GM21423 (cell line): ENCODE measurements at regions not wholly inside any gene's neighbourhood (a gene's known extent, or its start where the extent isn't known, plus 50 kb on each side); places are given as distances from the start of the nearest gene placed in this dataset.
"Not testable (repeated sequence)": the region's sequence is repeated elsewhere in the genome, so short reads cannot be mapped to it uniquely, and the experiment has no call there.

Experiments
- ATAC-seq: cut with Tn5 transposase; IDR thresholded peaks from one replicate; pipeline ENCODE4 v1.9.1; 2021; ENCODE audit warnings: mild to moderate bottlenecking, moderate library complexity; ENCODE audit not compliant: unreplicated experiment

DNA sequence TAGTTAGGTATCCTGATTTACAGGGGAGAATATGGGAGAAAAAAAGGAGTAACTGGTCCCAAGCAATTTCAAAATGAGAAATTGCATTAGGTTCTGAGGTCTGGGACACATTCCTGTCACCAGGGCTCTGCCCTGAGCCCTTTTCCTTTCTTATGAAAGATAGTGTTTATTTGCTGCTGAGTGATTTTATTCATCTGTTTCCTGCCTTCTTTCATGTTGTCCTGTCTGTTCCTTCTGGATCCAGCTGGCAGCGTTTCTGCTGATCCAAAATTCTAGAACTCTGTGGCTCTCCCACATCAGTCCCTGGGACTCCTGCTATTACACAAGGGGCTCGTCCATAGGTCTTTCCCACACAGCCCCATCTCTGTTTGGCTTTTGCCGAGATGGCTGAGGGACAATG lies 519.1 kb upstream of the SALL3 start:
- no peak for ATAC-seq

DNA sequence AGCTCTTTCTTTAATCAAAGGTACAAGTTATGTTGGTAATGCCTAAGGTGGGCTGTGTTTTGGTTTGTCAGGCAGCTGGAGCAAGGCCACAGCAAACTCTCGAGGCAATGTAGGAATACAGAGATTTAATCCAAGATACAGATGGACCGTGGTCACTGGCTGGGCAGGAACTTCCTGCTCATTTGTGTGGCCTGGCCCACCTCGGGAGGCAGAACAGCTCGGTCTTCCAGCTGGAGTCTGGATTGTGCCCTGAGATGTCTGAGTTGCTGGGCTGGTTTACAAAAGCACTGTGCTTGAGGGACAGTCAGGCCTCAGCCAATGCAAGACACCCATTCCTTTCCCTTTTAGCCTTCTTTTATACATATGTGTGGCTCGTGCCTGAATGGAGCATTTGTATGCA lies 506.1 kb upstream of the SALL3 start:
- no peak for ATAC-seq

DNA sequence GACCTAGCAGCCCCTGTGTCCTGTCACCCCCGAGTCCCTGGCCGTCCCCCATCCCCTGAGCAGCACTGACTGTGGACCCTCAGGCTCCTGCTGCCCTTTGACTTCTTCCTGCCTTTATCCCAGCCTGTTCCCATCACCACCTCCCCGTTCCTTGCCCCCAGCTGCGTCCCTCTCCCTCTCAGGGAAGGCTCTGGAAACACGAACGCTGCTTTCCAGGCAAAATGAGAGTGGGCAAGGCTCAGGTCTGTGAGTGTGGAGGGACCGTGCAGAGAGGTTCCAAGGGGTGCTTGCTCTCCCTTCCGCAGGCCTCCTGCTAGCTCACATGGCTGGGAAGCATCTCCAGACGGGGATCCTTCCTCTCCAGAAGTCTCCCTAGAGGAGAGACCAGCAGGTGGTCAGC lies 501.8 kb upstream of the SALL3 start:
- no peak for ATAC-seq

DNA sequence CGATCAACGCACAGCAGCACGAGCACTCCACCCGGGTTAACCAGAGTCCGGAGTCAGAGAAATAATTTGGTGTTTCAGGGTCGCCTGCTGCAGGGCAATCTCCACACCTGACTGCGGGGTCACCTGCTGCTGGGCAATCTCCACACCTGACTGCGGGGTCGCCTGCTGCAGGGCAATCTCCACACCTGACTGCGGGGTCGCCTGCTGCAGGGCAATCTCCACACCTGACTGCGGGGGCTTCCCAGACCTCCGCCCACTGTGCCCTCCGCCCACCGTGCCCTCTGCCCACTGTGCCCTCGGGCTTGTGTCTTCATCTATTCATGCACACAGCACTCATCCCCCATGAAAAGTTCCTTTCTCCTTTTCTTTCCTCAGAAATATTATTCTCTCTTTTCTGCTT lies 500.2 kb upstream of the SALL3 start:
- no peak for ATAC-seq

DNA sequence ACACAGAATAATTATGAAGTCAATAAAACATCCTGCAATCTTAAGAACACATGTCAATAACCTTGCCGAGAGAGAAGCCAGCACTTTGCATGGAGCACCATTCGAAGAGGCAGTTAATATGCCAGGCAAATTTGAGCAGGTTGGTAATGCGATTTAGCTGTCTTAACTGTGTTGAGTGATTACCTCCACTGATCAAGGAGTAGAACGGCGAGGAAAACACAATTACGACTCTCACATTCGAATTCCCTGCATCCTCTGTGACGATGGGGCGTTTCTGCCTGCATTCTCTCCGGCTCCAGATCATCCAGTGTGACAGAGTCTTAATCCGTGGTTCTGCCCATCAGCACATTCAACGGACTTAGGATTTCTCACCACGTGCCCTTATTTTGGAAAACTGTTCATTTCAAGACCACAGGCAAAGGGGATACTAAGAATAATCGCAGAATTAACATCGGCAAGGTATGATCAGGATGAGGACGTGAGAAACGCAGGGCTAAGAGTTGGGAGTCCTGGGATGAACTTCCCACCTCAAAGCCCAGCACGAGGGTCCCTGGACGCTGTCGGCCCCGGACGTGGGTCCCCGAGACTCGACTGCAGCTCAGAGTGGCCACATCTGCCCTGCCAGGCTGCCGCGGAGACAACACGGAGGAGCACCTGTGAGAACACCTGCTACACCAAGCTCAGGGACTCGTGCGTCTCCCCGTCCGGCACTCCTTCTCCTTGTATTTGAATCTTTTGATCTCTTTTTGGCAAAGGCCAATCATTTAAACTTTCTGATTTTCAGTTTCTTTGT lies 499.2 kb upstream of the SALL3 start:
- ATAC-seq = no peak

DNA sequence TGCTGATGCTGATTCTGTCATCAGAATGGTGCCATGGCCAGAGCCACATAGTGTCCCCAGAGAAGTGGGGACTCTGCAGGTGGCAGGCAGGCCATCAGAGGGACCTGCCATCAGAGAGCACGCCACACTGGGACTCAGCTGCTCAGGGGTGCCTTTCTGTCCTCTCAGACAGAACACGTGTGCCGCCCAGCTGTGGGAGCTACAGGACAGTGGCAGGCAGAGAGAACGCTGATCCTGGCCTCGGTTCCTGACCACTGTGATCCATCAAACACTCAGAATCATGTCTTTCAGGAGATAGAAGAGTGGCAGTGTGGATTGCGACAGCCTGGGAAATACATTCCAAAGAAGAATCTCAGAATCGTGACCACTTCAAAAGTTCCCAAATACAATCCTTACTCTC lies 497.2 kb upstream of the SALL3 start:
- no peak for ATAC-seq

DNA sequence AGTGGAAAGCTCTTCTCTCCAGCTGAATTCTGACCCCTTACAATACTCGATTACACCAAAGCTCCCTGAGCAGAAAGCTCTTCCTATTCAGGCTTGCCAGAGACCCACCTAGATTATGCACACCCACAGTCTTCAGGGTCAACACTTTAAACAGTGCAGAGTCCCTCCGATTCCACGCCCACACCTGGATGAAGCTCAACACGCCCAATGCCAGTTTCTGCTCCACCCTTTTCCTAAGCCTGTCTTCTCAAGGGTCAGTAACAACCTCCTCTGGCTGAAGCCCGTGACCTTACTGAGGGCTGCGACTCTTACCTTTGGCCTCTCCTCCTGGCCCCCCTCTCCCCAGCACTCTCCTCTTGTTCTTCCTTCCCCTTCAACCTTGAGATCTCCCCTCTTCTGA lies 492.0 kb upstream of the SALL3 start:
- ATAC-seq = no peak

DNA sequence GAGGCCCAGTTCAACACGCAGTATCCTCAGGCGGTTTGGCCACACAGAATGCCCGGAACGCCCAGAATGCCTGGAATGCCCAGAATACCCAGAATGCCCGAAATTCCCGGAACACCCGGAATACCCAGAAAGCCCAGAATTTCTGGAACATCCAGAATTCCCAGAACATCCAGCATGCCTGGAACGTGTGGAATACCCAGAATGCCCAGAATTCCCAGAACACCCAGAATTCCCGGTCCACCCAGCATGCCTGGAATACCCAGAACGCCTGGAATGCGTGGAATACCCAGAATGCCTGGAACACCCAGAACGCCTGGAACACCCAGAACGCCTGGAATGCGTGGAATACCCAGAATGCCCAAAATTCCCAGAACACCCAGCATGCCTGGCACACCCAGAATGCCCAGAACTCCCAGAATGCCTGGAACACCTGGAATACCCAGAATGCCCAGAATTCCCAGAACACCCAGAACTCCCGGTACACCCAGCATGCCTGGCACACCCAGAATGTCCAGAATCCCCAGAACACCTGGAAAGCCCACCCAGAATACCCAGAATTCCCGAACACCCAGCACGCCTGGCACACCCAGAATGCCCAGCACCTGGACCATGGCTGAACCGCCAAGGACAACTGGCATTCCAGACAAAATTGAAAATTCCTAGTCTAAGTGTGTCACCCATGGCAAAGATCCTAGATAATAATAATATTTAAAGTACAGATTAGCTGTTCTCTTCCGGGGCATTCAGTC lies 487.4 kb upstream of the SALL3 start:
- no peak for ATAC-seq

DNA sequence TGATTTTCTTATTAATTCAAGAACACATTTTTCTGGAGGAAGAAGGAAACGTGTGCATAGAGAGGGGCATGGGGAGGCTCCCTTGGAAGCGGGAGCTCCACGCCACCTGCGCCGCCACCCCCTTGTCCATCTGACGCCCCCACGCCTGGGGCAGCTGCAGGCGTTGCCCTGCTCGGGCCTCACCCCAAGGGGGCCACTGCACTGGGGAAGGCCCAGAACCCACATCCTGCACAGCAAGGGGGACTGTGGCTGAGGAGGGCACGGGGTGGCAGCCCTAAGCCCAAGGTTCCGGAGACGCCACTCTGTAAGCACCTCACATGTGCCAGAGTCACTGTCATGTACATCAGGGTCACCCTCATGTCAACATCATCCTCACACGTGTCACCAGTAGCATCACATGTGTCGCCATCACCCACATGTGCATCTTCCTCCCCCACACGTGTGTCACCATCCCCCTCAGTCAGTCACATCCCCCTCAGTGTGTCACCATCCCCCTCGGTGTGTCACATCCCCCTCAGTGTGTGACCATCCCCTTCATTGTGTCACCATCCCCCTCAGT lies 486.7 kb upstream of the SALL3 start:
- ATAC-seq = no peak

DNA sequence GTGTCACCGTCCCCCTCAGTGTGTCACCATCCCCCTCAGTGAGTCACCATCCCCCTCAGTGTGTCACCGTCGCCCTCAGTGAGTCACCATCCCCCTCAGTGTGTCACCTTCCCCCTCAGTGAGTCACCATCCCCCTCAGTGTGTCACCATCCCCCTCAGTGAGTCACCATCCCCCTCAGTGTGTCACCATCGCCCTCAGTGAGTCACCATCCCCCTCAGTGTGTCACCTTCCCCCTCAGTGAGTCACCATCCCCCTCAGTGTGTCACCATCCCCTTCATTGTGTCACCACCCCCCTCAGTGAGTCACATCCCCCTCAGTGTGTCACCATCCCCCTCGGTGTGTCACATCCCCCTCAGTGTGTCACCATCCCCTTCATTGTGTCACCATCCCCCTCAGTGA lies 486.1 kb upstream of the SALL3 start:
- ATAC-seq = not testable (repeated sequence)

DNA sequence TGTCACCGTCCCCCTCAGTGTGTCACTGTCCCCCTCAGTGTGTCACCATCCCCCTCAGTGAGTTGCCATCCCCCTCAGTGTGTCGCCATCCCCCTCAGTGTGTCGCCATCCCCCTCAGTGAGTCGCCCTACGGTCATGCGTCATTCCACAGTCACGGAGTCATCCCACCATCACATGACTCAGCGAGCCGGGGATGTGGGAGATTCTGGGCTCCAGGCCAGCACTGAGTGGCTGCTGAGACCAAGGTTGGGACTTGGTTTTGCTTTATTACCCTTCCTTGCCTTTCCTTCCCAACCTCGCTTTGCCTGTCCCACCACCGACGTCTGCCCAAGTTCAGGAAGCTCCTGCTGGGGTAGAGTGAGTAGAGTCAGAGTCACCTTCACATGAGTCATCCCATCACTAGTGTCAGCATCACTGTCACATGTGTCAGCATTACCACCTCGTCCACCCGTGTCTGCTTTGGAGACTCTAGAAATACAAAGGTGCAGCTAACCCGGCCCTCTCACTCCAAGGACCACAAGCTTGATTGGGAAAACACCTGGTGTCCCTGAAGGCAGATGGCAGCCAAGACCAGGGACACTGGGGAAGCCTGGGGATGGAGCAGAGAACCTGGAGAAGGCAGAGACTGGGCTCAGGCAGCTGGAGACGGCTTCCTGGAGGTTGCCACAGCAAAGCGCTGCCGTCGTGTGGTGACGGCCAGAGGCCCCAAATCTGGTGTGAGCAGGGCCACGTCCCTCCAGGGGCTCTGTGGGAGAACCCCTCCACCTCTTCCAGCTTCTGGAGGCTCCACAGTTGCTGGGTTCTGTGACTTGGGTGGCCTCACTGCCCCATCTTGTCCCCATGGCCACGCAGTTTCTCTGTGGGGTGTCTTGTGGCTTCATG lies 485.2 kb upstream of the SALL3 start:
- no peak for ATAC-seq

DNA sequence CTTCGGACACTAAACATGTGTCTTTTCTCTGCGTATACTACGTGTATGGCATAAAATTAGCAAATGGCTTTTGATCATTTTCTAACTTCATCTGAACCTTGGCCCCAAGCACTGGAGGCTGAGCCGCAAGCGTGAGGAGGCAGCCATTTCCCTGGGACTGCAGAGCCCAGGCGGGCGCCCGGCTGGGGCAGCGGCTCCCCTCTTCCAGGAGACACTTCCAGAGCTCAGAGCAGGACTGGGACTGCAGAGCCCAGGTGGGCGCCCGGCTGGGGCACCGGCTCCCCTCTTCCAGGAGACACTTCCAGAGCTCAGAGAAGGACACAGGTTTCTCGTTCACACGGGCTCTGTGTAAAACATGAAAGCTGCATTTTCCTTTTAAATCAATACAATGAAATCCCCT lies 484.1 kb upstream of the SALL3 start:
- ATAC-seq = no peak

DNA sequence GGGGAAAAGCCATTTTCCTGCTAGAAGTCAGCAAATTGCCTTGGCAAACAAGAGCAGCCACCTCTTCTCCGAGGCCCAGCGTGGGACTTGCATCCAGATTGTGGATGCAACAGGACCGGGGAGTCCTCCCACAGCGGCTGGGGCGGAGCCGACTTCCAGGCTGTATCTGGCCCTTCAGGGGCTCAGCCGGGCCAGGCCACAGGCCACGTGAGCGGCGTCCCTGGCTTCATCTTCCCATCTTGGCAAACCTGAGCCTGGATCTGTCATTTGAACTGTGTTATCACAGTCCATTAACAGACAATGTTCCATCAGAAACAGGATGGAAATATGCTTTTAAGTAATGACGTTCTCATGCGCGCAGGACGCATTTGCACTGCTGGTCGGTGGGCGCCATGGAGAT lies 483.5 kb upstream of the SALL3 start:
- ATAC-seq = no peak

DNA sequence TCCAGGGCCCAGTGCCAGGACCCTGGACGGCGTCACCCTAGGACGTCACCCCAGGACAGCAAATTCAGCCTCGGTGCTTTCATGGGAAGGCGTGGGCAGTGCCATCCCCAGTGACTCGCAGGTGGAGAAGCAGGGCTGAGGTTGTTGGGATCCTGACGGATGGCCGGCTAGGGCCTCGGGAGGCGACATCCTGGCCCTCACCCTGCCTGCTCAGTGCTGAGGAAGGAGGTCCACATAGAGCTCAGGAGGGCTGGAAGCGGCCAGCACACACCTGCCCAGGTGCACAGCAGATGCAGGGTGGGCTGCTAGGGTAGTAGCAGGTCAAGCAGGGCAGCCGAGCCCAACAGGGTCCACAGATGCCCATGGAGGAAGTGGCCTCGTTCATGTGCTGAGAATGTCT lies 482.0 kb upstream of the SALL3 start:
- no peak for ATAC-seq

DNA sequence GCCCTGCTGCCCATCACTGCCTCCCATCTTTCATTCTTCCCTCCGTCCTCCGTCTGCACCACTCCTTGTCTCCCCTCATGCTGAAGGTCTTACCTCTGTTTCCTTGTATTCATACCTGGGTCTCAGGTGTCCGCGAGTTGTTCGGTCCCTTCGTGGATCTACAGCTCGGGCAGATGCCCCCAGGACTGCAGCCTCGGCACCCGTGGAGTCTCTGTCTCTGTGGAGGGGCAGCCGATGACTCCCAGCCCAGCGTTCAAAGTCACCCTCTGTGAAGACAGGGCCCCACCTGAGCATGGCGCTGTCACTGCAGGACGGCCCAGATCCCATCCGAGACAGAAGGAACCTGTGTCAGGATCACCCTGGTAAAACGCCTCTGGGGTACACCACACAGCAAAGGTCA lies 480.0 kb upstream of the SALL3 start:
- no peak for ATAC-seq

DNA sequence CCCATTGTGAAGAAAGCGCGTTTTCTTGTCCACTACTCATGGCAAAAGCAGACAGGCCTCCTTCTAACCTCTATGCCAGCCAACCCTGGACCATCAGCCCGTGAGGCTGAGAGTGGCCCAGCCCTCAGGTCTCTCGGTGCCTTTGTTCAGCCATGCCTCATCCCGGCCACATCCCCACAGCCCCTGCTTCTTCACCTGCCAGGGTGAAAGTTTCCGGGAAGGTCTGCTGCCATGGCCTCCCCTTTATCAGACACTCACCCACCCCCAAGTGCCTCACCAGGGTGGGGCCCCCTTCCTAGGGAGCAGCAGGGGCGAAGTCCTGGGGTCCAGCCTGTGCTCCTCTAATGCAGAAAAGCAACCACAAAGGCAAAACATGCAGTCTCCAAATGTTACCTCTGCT lies 478.4 kb upstream of the SALL3 start:
- no peak for ATAC-seq

DNA sequence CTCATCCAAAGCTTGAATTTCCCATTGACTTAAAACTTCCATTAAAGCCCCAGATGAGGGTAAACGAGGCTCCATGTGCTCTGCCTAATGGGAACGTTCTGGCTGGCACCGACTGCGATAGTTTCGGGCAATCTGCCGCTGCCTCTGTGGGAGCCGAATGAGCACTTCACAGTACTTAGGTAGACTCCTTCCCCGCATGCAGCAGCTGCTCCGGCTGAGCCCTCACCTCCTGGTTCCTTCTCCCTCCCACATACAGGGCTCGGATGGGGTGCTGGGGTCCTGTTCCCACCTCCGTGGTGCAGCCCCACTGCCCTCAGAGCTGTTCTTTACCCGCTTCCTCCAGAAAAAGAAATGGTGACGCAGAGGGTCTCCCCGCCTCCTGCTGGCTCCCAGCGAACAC lies 476.5 kb upstream of the SALL3 start:
- ATAC-seq = no peak

DNA sequence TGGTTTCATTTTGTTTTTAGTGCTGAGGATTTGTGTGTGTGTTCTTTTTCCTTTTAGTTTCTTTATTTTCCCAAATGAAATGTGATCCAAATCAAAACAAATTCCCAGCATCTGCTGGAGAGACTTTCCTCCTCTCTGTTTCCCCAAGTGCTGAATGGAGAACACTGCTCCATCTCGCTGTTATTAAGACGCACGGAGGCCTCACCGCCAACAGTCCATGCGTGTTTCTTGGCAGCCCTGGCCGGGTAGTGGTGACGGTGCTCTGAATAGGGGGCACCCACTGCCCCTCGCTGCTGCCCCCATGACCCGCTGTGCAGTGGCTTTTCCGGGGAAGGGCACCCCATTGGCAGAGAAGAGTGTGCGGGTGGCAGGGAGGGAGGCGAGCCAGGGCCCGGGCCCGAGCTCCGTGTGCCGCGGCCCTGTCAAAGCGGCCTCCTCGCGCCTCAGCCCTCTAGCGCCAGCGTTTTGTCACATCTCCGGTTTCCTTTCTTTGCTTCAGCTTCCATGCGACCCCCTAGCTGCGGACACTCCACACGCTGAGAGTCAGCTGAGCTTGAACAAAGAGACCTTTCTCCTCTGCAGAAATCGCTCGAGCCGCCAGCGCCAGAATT lies 473.7 kb upstream of the SALL3 start:
- ATAC-seq = no peak

DNA sequence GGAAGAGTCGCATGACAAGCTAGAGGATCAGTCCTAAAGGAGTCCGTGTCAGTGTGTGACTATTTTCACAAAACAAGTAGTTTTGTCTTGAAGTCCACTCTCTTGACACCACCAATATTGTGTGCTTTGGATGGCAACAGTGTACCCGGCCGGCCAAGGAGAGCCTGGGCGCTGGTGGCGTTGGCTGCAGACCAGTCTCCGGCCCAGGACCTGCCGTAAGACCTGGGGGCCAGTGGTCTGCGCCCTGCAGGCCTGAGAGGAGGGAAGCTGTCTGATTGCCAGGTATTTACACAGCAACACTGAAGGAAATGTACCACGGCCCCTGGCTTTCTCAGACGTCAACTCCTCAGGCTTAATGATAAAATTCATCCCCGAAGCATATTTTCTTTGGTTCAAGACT lies 472.4 kb upstream of the SALL3 start:
- no peak for ATAC-seq

DNA sequence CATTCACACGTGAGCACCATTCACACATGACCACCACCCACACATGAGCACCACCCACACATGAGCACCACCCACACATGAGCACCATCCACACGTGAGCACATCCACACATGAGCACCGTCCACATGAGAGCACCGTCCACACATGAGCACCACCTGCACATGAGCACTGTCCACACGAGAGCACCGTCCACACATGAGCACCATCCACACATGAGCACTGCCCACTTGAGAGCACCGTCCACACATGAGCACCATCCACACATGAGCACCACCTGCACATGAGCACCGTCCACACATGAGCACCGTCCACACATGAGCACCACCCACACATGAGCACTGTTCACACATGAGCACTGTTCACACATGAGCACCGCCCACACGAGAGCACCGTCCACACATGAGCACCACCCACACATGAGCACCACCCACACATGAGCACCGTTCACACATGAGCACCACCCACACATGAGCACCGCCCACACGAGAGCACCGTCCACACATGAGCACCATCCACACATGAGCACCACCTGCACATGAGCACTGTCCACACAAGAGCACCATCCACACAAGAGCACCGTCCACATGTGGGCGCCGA lies 471.3 kb upstream of the SALL3 start:
- not testable (repeated sequence) for ATAC-seq
